NCI-H2029 (cell line): ENCODE measurements at regions not wholly inside any gene's neighbourhood (a gene's known extent, or its start where the extent isn't known, plus 50 kb on each side); places are given as distances from the start of the nearest gene placed in this dataset.

Source experiments
- DNase-seq: peaks from one replicate; lab custom pipeline; 2025; lab: John Stamatoyannopoulos, UW

DNA sequence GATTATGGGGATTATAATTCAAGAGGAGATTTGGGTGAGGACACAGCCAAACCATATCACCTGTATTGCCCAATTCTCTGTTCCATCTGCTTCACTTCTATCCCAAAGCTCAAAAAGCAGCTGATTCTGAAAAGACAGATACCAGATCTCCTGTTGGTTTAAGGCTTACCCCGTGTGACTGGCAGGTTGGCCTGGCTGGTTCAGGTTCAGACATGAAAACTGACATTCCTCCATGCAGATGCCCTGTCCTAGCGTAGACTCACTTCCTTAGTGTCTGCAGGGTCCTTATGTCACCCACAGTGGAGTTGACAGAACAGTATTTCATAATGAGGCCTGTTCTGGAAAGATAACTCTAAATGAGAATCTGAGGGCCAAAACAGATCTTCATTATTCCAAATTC lies 61.1 kb upstream of the FLRT2 start:
- DNase-seq = no peak

DNA sequence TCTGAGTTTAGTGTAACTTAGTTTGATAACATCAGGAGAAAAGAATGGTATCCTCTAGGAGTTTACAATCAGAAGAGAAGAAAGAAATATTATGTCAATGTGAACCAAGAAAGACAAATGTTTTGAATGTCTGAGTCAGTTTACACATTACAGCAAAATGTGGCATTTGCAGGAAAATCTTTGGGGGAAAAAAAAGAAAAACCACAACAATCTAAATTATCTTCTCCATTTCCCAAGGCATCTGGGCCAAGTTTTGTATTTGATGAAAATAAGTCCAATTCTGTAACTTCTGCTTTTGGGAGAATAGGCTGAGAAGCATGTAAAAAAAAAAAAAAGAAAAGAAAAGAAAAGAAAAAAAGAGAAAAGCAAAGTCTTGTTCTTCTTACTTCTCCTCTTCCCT lies 58.8 kb upstream of the FLRT2 start:
- no peak for DNase-seq

DNA sequence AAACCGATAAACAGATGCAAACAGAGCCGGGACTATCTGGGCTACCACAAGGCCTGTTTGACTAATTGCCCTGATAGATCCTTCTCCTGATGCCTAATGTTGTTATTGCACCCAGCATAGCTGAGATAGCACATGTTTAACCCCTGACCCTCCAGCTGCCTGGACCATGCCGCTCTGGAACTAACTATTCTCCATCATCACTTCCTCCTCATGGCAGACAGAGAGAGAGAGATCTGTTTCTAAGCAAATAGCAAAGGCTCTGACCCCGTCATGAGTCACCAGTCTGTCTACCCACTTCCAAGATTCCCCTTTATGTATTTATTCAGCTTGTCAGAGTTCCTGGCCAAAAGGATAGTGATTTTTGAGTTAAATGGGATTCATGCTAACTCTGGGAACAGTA lies 58.2 kb upstream of the FLRT2 start:
- no peak for DNase-seq

DNA sequence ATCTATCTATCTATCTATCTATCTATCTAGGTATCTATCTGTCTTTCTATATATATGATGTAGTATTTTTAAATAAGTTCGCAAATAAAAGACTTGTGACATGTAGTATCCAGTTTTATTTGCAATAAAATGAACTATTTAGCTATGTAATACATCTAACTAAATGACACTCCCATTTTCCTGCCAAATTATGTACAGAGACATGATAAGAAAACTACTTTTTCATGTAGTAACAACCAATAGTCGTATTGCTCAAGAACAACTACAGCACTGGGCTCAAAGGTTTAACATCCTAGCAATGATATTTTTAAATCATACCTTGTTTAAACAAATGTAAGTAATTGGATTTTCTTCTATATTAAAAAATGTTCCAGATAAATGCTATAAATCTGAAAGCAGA lies 55.5 kb upstream of the FLRT2 start:
- no peak for DNase-seq

DNA sequence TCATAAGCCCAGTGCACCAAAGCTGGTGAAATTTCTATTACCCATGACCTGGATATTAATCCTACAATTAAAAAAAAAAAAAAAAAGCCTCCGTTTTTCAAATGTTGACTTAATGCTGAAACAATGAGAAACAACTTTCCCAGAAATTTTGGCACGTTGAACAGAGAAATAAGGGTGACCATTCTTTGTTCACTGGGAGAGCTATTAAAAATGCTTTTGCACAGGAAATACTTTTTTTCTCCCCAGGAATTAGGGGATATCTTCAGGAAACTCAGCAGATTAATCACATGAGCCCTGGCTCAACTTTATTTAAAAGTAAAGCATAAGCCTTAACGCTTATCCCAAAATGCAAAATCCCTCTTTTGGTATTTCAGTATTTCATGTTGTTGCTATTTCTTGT lies 54.8 kb upstream of the FLRT2 start:
- DNase-seq = no peak

DNA sequence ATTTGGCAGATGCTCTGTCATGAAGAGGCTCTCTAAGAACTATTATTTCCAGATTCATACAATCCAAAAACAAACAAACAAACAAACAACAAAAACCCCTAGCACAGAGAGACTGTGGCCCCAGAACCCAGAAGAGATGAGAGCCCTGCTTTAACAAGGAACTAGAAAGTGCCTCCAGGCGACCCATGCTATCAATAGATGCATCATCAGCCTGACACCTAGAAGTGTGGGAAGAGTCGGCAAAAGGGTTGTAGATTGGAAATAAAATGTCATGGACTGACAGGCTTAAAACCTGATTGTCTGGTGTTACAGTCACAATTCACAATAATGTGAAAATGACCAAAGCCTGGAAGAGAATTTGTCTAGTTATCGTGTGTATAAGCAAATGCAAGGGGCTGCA lies 50.6 kb upstream of the FLRT2 start:
- no peak for DNase-seq

DNA sequence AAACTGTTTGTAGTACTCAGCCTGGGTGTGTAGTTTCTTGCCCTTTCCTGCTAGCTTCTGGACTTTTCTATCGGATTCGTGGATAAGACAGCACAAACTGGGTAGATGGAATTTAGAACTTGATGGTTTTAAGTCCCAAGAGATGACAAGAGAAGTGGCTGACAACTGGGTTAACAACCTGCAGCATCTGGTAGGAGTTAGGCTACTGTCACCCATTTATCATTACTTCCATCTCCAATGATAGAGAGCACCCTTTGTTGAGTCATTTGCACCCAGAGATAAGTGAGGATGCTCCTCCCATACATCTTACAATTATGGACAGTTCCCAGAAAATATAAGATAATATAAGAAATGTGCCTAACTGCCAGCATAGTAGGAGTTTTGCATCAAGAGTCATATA lies 50.2 kb upstream of the FLRT2 start:
- DNase-seq = no peak
